ENCODE measurements at regions not wholly inside any gene's neighbourhood (a gene's known extent, or its start where the extent isn't known, plus 50 kb on each side); places are given as distances from the start of the nearest gene placed in this dataset.

DNA sequence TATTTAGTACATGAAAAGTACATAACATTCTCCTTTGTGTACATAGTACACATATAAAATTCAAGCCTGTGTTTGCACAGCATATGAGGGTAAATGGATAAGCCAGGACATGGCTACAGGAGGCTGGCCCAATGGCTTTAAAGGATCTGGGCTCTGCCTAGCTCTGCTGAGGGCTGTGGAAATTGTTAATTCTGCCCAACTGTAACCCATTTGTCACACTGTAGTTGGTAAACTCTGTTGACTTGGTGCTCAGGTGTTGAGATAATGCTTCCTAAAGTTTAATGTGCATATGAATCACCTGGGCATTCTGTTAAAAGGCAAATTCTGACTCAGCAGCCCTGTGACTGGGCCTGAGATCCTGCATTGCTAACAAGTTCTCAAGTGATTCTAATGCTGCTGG lies 196.5 kb upstream of the ZPLD1 start:
- no peak for DNase-seq

DNA sequence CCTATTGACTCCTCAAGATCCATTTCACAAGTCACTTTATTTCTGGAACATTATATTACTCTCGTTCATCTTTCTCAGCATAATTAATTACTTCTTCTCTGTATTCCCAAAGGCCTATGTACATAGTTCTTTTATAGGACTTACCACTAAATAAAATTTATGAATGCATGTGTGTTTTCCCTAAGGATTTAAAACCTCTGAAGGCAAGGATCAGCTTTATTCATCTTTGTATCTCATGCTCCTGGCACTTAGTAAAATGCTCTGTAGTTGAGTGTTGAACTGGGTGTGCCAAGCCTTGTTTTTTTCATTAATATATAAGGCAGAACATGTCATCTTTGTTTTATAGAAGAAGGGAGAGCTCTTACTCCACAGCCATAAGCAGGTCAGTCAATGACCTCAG lies 194.1 kb upstream of the ZPLD1 start:
- no peak for DNase-seq

DNA sequence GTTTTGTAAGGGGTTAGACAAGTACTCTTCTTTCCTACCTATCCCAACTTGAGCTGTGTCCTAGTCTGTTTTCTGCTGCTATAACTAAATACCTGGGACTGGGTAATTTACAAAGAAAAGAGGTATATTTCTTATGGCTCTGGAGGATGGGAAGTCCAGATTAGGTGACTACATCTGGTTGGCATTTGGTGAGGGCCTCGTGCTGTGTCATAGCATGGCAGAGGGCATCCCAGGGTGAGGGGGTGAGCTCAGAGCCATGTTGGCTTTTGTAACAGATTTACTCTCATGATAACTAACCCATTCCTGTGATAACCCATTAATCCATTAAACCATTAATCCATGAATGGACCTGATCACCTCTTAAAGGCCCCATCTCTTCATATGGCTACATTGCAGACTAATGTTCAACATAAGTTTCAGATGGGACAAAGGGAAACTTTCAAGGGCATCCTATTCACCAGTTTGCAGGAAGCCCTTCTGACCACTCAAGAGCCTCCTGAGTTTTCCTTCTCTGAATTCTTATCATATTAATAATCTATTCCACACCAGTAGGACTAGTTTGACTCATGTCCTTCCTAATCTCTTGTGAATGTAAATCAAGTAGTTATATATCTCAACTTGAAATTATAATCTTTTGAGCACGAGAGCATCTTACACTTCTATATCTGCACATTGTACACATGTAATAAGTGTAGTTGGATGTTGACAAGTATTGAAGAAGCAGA lies 185.7 kb upstream of the ZPLD1 start:
- no peak for DNase-seq

DNA sequence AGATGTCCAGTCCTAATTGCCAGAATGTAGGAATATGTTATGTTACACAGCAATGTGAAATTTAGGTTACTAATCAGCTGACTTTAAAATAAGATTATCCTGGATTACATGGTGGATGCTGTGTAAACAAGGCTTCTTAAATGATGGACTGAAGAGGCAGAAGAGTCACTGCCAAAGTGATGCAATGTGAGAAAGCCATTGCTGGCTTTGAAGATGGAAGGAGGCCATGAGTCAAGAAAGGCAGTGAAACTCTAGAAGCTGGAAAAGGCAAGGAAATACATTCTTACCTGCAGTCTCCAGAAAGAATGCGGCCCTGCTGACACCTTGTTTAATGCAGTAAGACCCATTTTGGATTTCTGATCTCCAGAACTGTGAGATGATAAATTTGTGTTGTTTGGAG lies 179.1 kb upstream of the ZPLD1 start:
- no peak for DNase-seq

DNA sequence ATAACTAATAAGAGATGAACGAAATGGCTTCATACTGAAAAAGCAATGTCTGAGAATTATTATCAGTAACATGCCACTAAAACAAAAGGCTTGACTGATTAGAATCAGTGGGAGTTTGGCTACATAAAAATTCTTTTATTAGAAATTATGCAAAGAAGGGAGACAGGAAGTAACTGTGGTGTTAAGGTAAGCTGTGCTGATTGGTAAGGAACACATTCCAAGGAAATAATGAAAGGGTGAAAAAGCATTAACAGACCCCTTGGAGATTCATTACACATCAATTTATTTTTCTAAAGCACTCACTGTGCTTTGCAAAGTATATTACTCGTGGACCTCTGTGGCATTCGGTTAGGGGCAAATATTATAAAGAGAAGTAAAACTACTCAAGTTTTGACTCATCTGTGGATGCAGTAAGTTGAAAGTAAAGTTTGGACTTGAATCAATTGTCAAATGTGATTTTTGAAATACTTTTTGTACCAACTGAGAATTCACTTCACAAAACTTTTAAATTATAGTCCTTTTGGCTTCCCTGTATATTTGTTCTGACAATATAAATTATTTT lies 176.1 kb upstream of the ZPLD1 start:
- DNase-seq, result no peak

DNA sequence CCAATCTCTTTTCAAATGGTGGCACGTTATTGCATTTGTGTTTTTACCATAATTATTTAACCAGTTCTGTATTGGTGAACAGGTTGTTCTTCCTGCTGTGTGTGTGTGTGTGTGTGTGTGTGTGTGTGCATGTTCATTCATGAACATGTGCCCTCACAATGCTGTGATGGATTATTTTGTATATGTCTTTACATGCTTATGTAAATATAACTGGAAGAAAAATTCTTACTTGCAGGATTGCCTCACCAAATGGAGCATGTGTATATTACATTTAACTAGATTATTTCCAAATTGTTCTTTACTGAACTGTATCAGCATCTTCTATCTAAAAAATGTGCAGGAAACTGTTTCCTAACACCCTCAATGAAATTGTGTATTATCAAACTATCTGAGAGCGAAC lies 175.2 kb upstream of the ZPLD1 start:
- DNase-seq, result no peak

DNA sequence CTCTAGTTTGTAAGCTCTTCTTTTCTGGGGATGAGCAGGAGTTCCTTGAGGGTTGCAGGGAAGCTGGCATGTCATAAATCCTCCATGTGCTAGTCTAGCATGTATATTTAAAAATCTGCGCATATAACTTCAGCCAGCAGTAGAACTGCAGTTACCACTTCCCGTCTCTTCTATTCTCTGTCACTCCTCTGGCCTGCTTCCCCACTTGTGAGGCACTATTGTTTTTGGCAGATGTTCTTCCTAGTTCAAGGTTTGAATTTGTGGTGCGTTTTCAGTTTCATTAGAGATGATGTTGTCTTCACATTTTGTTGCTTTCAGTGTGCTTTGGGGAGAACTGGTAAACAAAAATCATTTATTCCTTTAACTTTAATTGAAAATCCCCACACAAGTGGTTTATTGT lies 169.1 kb upstream of the ZPLD1 start:
- no peak for DNase-seq

DNA sequence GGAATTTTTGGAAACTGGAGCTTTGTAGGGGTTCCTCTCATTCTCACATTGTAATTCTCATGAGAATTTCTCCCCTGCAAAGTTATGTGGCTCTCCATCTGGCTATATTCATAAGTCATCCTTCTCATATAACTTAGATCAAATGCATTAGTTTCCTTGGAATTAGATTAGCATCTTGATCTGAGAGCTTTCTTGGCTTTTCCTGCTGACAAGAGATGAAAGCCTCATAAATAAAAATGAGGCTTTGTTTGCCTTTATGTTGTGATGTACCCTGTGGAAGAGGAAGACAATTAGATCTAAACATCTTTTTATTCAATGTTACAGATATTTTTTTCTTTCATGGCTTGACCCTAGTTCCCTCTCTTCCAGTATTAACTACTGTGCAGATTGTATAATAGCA lies 165.4 kb upstream of the ZPLD1 start:
- DNase-seq, result no peak

DNA sequence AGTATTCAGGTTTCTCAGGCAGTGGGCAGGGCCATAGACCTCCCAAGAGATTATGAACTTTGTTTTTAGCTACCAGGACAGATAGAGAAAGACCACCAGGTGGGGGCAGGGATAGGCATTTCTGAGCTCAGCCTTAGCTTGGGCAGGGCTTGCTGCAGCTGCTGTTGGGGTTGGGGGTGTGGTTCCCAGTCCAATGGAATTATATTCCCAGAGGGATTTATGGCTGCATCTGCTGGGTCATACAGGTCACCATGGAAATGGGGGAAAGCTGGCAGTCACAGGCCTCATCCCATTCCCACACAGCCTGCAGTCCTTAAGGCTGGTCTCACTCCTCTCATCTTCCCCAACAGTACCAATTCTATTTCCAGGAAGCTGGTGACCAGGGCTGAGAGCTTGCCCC lies 144.6 kb upstream of the ZPLD1 start:
- DNase-seq, result no peak

DNA sequence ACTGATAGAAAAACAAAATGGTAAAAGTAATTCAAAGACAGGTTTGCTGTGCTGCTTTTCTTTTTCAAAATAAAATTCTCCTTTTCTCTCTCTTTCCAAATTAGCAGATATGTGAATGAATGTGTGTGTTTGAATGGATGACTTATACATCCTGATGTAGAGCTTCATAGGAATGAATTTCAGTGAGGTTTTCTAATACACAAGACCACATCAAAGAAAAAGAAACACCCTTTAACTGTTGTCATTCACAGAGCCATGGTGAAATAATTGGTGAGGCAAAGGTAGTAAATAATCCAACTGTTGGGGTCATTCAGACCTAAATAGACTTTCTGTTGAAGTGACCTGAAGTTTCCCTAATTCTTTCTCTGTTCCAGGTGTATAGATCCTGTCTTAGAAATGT lies 139.1 kb upstream of the ZPLD1 start:
- no peak for DNase-seq

DNA sequence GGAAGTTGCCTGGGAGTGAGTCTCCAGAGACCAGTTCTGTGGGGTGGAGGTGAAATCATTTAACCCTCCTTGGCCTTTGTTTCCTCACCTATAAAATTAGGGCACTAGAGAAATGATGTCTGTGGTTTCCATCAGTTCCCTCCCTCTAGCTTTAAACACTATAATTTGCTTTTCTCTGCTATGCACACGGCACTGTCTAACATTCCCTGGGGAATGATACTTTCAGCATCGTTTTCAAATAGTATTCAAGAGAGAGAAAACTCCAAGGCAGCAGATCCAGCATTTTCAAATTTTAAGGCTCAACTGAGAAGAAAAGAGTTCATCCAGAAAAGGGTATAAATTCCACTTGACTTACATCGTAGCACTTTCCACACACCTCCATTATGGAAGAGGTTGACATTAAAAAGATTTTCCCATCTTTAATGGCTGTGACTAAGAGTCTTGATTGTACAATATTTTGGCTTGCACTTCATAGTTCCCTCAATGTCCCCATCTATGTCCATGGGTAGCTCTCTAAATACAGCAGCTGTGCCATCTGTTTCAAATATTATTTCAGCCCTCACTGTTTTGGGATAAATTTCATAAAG lies 137.7 kb upstream of the ZPLD1 start:
- DNase-seq, result no peak

DNA sequence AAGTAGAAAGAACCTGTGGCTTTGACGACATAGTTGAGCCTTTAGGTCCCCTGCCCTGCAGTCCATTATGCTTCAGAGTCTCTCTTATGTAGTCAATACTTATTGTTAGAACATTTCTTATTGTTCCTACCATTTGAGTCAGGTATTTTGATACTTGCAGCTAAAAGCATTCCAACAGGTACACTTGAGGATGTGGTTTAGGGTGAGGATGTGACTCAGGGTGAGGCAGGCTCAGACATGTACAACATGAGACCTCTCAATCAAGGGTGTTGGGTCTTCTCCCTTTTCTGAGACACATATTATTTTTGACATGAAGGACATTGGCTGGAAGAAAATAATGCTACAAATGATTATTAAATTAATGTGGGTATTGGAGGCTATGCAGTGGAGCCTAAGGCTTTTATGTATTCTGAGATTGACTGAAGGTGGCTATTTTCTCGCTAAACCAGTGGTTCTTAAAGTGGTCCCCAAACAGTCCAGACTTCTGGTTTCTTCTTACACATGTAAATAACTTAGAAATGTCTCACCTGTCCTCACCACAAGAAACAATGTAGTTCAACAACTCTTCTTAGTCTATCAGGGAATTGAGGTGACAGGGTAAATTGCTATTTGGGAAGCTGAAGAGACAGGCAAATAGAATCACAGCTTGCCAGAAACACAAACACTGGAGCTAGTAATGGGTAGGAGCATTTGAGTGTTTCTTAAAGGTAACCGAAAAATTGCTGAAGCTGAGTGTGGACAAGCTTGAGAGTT lies 135.5 kb upstream of the ZPLD1 start:
- no peak for DNase-seq

DNA sequence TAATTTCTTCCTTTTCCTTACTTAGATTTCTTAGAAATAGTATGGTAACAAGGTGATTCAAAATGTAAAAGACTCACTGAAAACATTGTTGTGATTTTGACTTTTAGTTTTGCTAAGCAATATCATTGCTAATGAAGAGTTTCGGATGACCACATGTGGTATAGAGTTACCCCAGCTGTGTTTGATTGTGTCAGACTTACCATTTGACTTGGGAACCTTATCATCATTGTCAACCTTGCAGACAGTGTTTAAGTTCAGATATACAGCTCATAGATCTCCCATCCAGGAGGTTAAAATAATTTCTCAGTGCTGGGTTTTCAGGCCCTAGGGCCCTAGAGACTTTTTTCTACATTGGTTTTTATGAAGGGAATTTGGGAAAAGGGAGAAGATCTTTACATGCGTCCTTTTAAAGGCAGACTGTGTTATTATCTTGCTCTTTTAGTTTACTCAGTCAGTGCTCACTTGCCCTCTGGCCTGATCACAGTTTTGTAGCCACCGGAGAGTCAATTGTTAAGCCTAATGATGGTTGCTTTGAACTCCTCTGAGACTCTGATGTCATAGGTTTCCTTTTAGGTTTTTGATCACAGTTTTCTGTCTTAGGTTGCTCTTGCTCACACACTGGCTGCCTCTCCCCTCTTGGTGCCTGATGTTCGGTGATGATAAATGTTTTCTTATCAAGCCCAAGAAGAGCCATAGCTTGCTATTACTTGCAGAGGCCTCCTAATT lies 133.5 kb upstream of the ZPLD1 start:
- no peak for DNase-seq

DNA sequence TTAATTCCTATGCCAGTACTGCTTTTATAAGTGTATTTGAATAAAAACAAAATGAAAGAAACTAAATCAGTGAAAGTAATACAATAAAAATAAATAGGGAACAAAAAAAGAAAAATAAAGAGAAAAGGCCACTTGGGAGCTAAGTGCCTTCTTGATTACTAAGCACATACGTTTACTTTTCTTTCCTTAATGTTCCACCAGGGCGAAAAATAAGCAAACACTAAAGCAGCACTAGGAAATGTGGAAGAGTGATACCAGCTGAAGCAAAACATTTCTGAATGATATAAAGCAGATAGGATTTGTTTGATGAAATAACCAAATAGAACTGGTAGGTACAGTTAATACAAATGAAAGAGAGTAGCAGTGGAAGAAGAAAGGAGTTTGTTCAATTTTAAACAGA lies 132.8 kb upstream of the ZPLD1 start:
- no peak for DNase-seq

DNA sequence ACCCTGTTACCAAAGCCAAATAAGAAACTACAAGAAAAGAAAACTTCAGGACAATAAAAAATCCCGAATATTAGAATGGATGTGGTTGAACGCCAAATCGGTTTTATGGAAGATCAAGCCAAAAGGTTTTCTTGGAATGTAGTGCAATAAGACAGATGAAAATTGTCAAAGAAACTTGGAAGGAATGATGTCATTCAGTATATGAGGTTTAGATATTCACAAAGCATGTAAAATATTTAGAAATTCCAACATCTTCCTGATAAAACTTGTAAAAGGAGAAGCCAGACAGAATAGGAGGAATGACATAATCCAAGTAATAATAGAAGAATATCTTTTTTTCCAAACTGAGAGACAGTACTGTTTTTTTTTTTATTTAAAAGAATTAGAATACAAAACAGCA lies 130.3 kb upstream of the ZPLD1 start:
- DNase-seq, result no peak

DNA sequence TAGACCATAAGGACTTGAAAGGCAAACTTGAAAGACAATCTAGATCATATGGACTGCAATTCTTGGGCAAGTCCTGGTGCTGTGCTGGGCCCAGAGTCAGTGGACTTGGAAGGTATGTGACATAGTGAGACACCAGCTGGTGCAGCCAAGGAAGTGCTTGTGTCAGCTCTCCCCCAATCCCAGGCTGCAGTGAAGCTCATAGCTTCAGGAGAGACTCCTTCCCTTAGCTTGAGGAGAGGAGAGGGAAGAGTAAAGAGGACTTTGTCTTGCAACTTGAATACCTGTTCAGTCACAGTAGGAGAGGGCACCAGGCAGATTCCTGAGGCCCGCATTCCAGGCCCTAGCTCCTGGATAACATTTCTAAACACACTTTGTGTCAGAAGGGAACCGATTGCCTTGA lies 127.4 kb upstream of the ZPLD1 start:
- DNase-seq, result no peak

DNA sequence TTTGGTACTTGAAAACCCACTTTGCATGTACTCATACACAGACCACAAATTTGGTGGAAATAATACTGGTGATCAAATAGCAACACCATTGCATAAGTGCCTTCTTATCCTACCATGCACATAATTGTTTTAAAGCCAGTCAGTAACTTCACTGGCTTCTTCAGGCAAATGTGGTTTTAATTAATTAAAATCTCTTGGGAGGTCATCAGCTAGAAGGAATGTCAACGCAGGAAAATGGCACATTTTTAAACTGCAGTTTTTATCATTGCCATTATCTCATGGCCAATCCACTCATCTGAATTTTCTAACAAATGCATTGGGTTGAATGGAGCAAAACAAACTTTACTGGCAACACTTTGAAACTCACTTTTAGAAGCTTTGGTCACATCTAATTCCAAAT lies 105.7 kb upstream of the ZPLD1 start:
- no peak for DNase-seq

DNA sequence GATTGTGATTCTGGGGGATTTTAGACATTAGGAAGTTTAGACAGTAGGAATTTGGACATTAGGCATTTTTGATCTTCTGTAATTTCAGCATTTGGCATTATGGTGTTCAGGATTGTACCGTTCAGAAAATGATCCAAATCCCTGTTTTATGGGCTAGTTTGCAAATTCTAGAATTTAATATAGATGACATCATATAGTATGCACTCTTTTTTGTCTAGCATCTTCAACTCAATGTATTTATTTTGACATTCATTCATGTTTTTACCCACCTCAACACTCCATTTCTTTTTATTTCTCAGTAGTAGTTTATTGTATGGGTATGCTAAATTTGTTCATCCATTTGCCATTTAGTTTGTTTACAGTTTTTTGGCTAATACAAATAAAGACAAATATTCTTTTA lies 105.3 kb upstream of the ZPLD1 start:
- DNase-seq, result no peak

DNA sequence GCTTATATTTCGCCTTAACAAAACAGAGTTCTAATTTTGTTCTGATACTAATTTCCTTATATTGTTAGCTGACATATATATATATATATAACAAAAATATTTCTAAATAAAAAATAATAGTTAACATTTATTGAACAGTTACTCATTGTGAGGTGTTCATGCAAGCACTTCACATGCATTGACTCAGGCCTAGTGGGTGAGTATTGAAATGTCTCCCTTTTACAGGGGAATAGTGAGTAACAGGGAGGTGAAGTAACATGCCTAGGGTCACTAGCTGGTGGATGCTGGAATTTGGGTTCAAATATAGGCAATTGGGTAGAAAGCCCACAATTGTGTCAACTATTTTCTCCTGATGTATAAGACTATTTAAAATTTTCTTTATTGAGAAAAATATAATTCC lies 102.6 kb upstream of the ZPLD1 start:
- DNase-seq, result no peak

DNA sequence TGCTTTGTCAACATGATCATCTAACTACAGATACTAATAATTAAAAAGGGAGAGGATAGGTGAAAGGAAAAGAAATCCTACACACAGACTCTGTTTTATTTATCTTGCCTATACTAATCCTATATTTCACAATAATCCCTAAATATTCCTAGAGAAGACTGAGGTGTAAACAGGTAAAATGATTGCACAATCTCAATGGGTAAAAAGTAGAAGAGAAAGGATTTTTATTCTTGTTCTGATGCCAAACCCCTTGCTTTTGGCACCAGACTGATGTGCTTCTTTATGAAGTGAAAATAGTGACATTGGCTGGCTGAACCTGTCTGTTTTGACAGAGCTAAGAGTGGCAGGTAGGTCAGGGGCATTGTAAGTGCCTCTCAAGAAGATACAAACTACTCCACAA lies 101.9 kb upstream of the ZPLD1 start:
- DNase-seq, result no peak

DNA sequence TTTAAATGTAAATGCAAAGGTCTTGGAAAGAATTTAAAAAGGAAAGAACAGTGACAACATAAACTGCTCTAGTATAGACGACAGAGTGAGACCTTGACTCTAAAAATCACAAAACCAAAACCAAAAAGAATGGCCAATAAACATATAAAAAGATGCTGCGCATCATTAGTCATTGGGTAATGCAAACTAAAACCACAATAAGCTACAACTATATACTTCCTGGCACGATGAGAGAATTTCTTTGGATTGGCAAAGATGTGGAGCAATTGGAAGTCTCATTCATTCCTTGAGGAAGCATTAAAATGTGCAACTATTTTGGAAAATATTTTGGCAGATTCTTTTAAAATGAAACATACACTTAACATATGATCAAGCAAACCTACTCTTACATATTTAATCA lies 98.7 kb upstream of the ZPLD1 start:
- DNase-seq, result no peak

DNA sequence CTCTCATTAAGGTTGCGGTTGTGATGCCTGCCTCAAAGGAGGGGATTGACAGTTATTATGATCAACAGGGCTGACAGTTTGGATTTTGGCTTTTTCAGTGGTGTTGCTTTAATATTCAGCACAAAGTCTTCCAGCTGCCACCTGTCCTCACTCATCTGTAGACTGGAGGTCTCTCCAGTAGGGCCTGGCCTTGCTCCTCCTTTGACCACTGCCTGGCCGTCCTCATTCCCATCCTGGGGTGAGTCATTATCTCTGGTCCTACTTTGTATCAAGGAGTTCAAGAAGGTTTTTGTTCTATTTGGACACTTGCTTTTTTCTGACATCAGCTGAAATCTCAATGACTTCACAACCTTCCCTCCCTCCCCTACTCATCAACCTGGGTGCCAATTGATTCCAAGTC lies 95.1 kb upstream of the ZPLD1 start:
- DNase-seq, result no peak

DNA sequence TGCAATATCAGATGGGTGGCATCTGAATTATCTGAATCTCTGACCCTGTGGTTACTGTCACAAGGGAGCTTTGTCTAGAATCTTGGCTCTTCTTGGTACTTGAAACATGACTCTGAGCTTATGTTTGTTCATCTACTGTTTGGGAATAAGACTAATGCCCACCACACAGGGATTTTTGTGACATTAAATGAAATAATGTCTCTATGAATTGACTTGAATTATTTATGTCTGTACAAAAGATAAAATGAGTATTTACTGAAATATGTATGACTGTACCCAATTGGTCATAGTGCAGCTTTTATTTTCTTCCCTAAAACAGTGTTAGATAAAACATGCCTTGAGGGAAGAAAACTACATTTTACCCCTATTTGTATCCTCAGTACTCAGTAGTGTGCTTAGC lies 87.9 kb upstream of the ZPLD1 start:
- no peak for DNase-seq
